IMR-90 (cell line): ENCODE measurements at regions not wholly inside any gene's neighbourhood (a gene's known extent, or its start where the extent isn't known, plus 50 kb on each side); places are given as distances from the start of the nearest gene placed in this dataset.

Experiments
- ATAC-seq: fragments of 200-7000 bp; cut with Tn5 transposase; 2 replicates; pipeline ENCODE4 v1.9.1; 2020; ENCODE audit warnings: low read depth, mild to moderate bottlenecking, moderate library complexity
- BruUV-seq: library from RNA; stranded (reverse); fragments of 400-500 nt; replicated peaks from 2 replicates; lab custom pipeline; 2021; lab: Mats Ljungman, UMichigan
- CTCF ChIA-PET: fragments of 300-600 bp; formaldehyde crosslinking; extraction: SDS; loops from one replicate; lab custom pipeline; 2021; ENCODE audit warnings: antibody characterized with exemption; lab: Yijun Ruan, JAX
- POLR2A ChIA-PET: fragments of 300-600 bp; sonication (Branson Sonifier 250); formaldehyde crosslinking; loops from one replicate; lab custom pipeline; 2022; ENCODE audit warnings: antibody characterized with exemption; ENCODE audit not compliant: unreplicated experiment; lab: Charles Lee
- DNase-seq: peaks from one replicate; pipeline ENCODE4 v3.0.0; 2013
- H2AFZ ChIP-seq: replicated peaks from 2 replicates; pipeline ENCODE3; 2013; ENCODE audit warnings: low read length, mild to moderate bottlenecking; ENCODE audit not compliant: poor library complexity
- H2AK5ac ChIP-seq: 2 replicates; pipeline ENCODE4 v1.6.1; 2013; ENCODE audit warnings: low read depth, low read length, inconsistent platforms
- H2AK9ac ChIP-seq: replicated peaks from 2 replicates; pipeline ENCODE3; 2013; ENCODE audit warnings: mild to moderate bottlenecking, low read depth, low read length, moderate library complexity; ENCODE audit not compliant: poor library complexity
- H2BK120ac ChIP-seq: 2 replicates; pipeline ENCODE4 v1.6.1; 2013; ENCODE audit warnings: low read depth, low read length, inconsistent platforms
- H2BK15ac ChIP-seq: 3 replicates; pipeline ENCODE4 v1.6.1; 2013; ENCODE audit warnings: low read depth, low read length, inconsistent platforms
- H2BK20ac ChIP-seq: 2 replicates; pipeline ENCODE4 v1.6.1; 2013; ENCODE audit warnings: low read depth, mild to moderate bottlenecking, inconsistent platforms, low read length, moderate library complexity
- H2BK5ac ChIP-seq: 2 replicates; pipeline ENCODE4 v1.6.1; 2013; ENCODE audit warnings: mild to moderate bottlenecking, low read depth, low read length, inconsistent platforms; ENCODE audit not compliant: poor library complexity, severe bottlenecking
- H3K14ac ChIP-seq: replicated peaks from 2 replicates; pipeline ENCODE4 v1.6.1; 2013; ENCODE audit warnings: low read depth, low read length, inconsistent platforms
- H3K18ac ChIP-seq: 2 replicates; pipeline ENCODE4 v1.6.1; 2013; ENCODE audit warnings: low read depth, low read length, control low read depth
- H3K23ac ChIP-seq: 2 replicates; pipeline ENCODE4 v1.6.1; 2013; ENCODE audit warnings: low read depth, low read length, inconsistent platforms
- H3K27ac ChIP-seq: 2 replicates; pipeline ENCODE4 v1.5.1; 2013; ENCODE audit warnings: mild to moderate bottlenecking, control low read depth, low read length; ENCODE audit not compliant: insufficient read depth
- H3K27me3 ChIP-seq: 2 replicates; pipeline ENCODE4 v1.6.1; 2013; ENCODE audit warnings: low read length; ENCODE audit not compliant: control insufficient read depth, insufficient read depth
- H3K36me3 ChIP-seq: 2 replicates; pipeline ENCODE4 v1.6.1; 2013; ENCODE audit warnings: low read length, mixed read lengths; ENCODE audit not compliant: control insufficient read depth, insufficient read depth
- H3K4ac ChIP-seq: 2 replicates; pipeline ENCODE4 v1.6.1; 2013; ENCODE audit warnings: low read depth, low read length, inconsistent platforms
- H3K4me1 ChIP-seq: 2 replicates; pipeline ENCODE4 v1.6.1; 2013; ENCODE audit warnings: low read length, mixed read lengths; ENCODE audit not compliant: control insufficient read depth, insufficient read depth
- H3K4me2 ChIP-seq: 2 replicates; pipeline ENCODE4 v1.6.1; 2013; ENCODE audit warnings: low read depth, mild to moderate bottlenecking, control low read depth, low read length, moderate library complexity
- H3K4me3 ChIP-seq: 2 replicates; pipeline ENCODE4 v1.5.1; 2013; ENCODE audit warnings: low read depth, mild to moderate bottlenecking, control low read depth, low read length, moderate library complexity; ENCODE audit not compliant: insufficient read depth
- H3K56ac ChIP-seq: 2 replicates; pipeline ENCODE4 v1.6.1; 2013; ENCODE audit warnings: low read length, inconsistent platforms; ENCODE audit not compliant: insufficient read depth; ENCODE audit errors: extremely low read depth
- H3K79me1 ChIP-seq, 2 experiments: 2 replicates each; pipeline ENCODE4 v1.6.1; 2013; ENCODE audit warnings: low read length in 2 of 2, inconsistent platforms in 1 of 2, low read depth in 1 of 2
- H3K9ac ChIP-seq: 2 replicates; pipeline ENCODE4 v1.6.1; 2013; ENCODE audit warnings: low read depth, low read length, control low read depth
- H3K9me1 ChIP-seq: 2 replicates; pipeline ENCODE4 v1.6.1; 2013; ENCODE audit warnings: low read length, inconsistent platforms; ENCODE audit not compliant: insufficient read depth
- H3K9me3 ChIP-seq: 2 replicates; pipeline ENCODE4 v1.6.1; 2013; ENCODE audit warnings: low read length; ENCODE audit not compliant: control insufficient read depth, insufficient read depth
- H4K20me1 ChIP-seq: 2 replicates; pipeline ENCODE4 v1.6.1; 2013; ENCODE audit warnings: low read length, inconsistent platforms; ENCODE audit not compliant: insufficient read depth
- H4K5ac ChIP-seq: 2 replicates; pipeline ENCODE4 v1.6.1; 2013; ENCODE audit warnings: mild to moderate bottlenecking, low read depth, low read length, control low read depth
- H4K8ac ChIP-seq, 2 experiments: 2 replicates each; pipeline ENCODE4 v1.6.1; 2013; ENCODE audit warnings: low read depth in 2 of 2, low read length in 2 of 2, control low read depth in 1 of 2, inconsistent platforms in 1 of 2
- H4K91ac ChIP-seq: 2 replicates; pipeline ENCODE4 v1.6.1; 2013; ENCODE audit warnings: low read depth, low read length, inconsistent platforms; ENCODE audit not compliant: insufficient read depth
- BHLHE40 ChIP-seq: fragments of 150-350 bp; IDR thresholded peaks from 2 replicates; pipeline ENCODE4 v1.6.1; 2016; ENCODE audit warnings: mild to moderate bottlenecking, low read depth, low read length
- CEBPB ChIP-seq: IDR thresholded peaks from 2 replicates; pipeline ENCODE4 v1.6.1; 2012; ENCODE audit warnings: low read depth, low read length, improper control_type of control experiment
- CHD1 ChIP-seq: IDR thresholded peaks from 2 replicates; pipeline ENCODE4 v1.6.1; 2012; ENCODE audit warnings: low read depth, low read length, improper control_type of control experiment
- FOS ChIP-seq: fragments of 150-350 bp; IDR thresholded peaks from 2 replicates; pipeline ENCODE4 v1.6.1; 2016; ENCODE audit warnings: low read depth, low read length
- MAFK ChIP-seq: IDR thresholded peaks from 2 replicates; pipeline ENCODE4 v1.6.1; 2012; ENCODE audit warnings: low read depth, low read length, improper control_type of control experiment
- MXI1 ChIP-seq: IDR thresholded peaks from 2 replicates; pipeline ENCODE4 v1.6.1; 2012; ENCODE audit warnings: low read depth, mild to moderate bottlenecking, low read length, moderate library complexity, borderline replicate concordance
- RAD21 ChIP-seq: IDR thresholded peaks from 2 replicates; pipeline ENCODE4 v1.6.1; 2012; ENCODE audit warnings: low read length, improper control_type of control experiment
- RCOR1 ChIP-seq: IDR thresholded peaks from 2 replicates; pipeline ENCODE4 v1.6.1; 2012; ENCODE audit warnings: mild to moderate bottlenecking, low read length, improper control_type of control experiment; ENCODE audit not compliant: insufficient replicate concordance
- RFX5 ChIP-seq: IDR thresholded peaks from 2 replicates; pipeline ENCODE4 v1.8.0; 2012; ENCODE audit warnings: low read depth, mild to moderate bottlenecking, low read length, moderate library complexity
- SMC3 ChIP-seq: fragments of 150-350 bp; IDR thresholded peaks from 2 replicates; pipeline ENCODE4 v1.6.1; 2016; ENCODE audit warnings: low read depth, mild to moderate bottlenecking, antibody characterized with exemption, low read length, moderate library complexity
- WGBS, 2 experiments: methylation state at CpG; one replicate each; pipeline versions ENCODE4 v1.1.5 to v1.1.7; 2013; ENCODE audit warnings: missing lambda C conversion rate in 2 of 2; ENCODE audit not compliant: insufficient read length in 1 of 2; ENCODE audit errors: extremely low coverage in 2 of 2; 5-methylcytosine and 5-hydroxymethylcytosine counted together
- dilution Hi-C: fragments of 300-500 bp; cut with HindIII; formaldehyde crosslinking; loops from one replicate; pipeline ENCODE4 v1.14.3; 2018; ENCODE audit warnings: low sequenced_read_pairs; ENCODE audit not compliant: unreplicated experiment
- in situ Hi-C: fragments of 300-500 bp; cut with MboI; formaldehyde crosslinking; loops from 3 replicates; pipeline ENCODE4 v1.14.3; 2019; ENCODE audit warnings: low sequenced_read_pairs, inconsistent platforms, mixed read lengths
- intact Hi-C: fragments of 100-400 bp; cut with micrococcal nuclease; formaldehyde crosslinking; loops from 2 replicates; pipeline ENCODE4 v1.10.0; 2022
- TF ChIP-seq, protein P1 (sequence below): conservative IDR thresholded peaks from 2 replicates; pipeline ENCODE4 v1.5.1; 2012; ENCODE audit warnings: mild to moderate bottlenecking, low read depth, low read length, improper control_type of control experiment

DNA sequence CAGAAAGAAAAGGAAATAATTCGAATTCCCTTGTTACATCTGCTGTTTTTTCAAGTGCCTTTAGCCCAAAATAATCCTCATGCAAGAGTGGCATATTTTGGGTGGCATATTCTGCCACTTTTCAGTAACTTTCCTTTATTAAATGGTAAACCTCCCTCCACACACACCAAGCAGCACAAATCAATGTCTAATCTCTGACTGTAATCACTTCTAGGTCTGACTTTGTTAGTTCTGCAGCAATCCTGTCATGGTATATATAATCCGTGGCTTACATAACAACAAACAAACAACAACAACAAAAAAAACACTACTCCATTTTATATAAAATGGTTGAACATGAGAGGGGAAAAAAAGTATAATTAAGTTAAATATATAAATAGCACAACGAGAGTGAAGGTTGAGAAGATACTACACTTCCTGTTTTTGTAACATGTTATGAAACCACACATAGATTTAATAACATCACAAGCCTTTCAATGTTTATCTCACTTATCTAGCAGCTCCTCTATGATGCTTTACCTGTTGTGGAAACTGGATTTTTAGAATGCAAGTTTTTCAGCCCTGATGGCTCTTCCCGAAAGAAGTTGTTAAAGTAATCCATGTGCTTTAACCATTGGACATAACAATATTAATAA, 715.4 kb downstream of the GRXCR1 start:
- H2AK5ac ChIP-seq: no peak overlapping the region
- H4K20me1 ChIP-seq: no peaks in the 10 kb centered on the region
- CTCF ChIA-PET: no interaction called here
- no peak overlapping the region for H3K18ac ChIP-seq
- H3K36me3 ChIP-seq: no peaks in the 10 kb centered on the region
- no TSS peak for BruUV-seq
- H2BK120ac ChIP-seq: no peak overlapping the region
- H2AK9ac ChIP-seq: no peak overlapping the region
- no CpG with 5 or more reads among the region's 4 CpGs for WGBS, 2 experiments
- no peak overlapping the region for H3K4ac ChIP-seq
- no peak overlapping the region for H4K8ac ChIP-seq
- H3K4me1 ChIP-seq: no peaks in the 10 kb centered on the region
- no peak overlapping the region for H2BK5ac ChIP-seq
- H2BK20ac ChIP-seq: no peak overlapping the region
- H4K5ac ChIP-seq: no peak overlapping the region
- no peaks in the 10 kb centered on the region for H3K9me1 ChIP-seq
- intact Hi-C loops (no loop called here), dilution Hi-C loops (no loop called here), in situ Hi-C loops (no loop called here)
- no peak overlapping the region for H3K14ac ChIP-seq
- H3K9ac ChIP-seq: no peak overlapping the region
- no peak overlapping the region for H3K4me3 ChIP-seq
- no peak overlapping the region for H4K91ac ChIP-seq
- TF ChIP-seq BHLHE40 (no peak), CEBPB (no peak), RFX5 (no peak), MXI1 (no peak), RAD21 (no peak), CHD1 (no peak), RCOR1 (no peak), SMC3 (no peak), FOS (no peak), MAFK (no peak)
- TF ChIP-seq, protein P1, sequence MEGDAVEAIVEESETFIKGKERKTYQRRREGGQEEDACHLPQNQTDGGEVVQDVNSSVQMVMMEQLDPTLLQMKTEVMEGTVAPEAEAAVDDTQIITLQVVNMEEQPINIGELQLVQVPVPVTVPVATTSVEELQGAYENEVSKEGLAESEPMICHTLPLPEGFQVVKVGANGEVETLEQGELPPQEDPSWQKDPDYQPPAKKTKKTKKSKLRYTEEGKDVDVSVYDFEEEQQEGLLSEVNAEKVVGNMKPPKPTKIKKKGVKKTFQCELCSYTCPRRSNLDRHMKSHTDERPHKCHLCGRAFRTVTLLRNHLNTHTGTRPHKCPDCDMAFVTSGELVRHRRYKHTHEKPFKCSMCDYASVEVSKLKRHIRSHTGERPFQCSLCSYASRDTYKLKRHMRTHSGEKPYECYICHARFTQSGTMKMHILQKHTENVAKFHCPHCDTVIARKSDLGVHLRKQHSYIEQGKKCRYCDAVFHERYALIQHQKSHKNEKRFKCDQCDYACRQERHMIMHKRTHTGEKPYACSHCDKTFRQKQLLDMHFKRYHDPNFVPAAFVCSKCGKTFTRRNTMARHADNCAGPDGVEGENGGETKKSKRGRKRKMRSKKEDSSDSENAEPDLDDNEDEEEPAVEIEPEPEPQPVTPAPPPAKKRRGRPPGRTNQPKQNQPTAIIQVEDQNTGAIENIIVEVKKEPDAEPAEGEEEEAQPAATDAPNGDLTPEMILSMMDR: no peak
- H3K56ac ChIP-seq: no peak overlapping the region
- H3K27me3 ChIP-seq: no peaks in the 10 kb centered on the region
- POLR2A ChIA-PET: no interaction called here
- no peak overlapping the region for H3K4me2 ChIP-seq
- no peak for DNase-seq
- no peak overlapping the region for H3K27ac ChIP-seq
- no peaks in the 10 kb centered on the region for H3K79me1 ChIP-seq
- no peak overlapping the region for H2AFZ ChIP-seq
- no peak for ATAC-seq
- no peaks in the 10 kb centered on the region for H3K9me3 ChIP-seq
- H3K23ac ChIP-seq: no peak overlapping the region
- H2BK15ac ChIP-seq: no peak overlapping the region
